Stomach (tissue), 4 donors: ENCODE measurements at regions not wholly inside any gene's neighbourhood (a gene's known extent, or its start where the extent isn't known, plus 50 kb on each side); places are given as distances from the start of the nearest gene placed in this dataset.

ENCODE experiments used
- POLR2A ChIP-seq, 4 donors: fragments of 450-650 bp; IDR thresholded peaks; one replicate each; pipeline ENCODE4 v1.6.1; 2016; ENCODE audit warnings: antibody characterized with exemption in 4 of 4, control low read depth in 2 of 4, mild to moderate bottlenecking in 1 of 4, moderate library complexity in 1 of 4
- POLR2AphosphoS5 ChIP-seq, 3 donors: sonication (generic); formaldehyde crosslinking; IDR thresholded peaks; one replicate each; pipeline ENCODE4 v1.6.1; 2016; ENCODE audit warnings: antibody characterized with exemption in 3 of 3
- TF ChIP-seq, protein P1 (sequence below), 7 experiments: fragments of 450-650 bp in 4 of 7; fragments of 200-600 bp in 3 of 7; sonication (generic) in 3 of 7; IDR thresholded peaks; one replicate each; pipeline ENCODE4 v1.5.1; 2016 to 2019; ENCODE audit warnings: antibody characterized with exemption in 7 of 7, control low read depth in 2 of 7, mild to moderate bottlenecking in 1 of 7

- TF ChIP-seq, protein P1, sequence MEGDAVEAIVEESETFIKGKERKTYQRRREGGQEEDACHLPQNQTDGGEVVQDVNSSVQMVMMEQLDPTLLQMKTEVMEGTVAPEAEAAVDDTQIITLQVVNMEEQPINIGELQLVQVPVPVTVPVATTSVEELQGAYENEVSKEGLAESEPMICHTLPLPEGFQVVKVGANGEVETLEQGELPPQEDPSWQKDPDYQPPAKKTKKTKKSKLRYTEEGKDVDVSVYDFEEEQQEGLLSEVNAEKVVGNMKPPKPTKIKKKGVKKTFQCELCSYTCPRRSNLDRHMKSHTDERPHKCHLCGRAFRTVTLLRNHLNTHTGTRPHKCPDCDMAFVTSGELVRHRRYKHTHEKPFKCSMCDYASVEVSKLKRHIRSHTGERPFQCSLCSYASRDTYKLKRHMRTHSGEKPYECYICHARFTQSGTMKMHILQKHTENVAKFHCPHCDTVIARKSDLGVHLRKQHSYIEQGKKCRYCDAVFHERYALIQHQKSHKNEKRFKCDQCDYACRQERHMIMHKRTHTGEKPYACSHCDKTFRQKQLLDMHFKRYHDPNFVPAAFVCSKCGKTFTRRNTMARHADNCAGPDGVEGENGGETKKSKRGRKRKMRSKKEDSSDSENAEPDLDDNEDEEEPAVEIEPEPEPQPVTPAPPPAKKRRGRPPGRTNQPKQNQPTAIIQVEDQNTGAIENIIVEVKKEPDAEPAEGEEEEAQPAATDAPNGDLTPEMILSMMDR (IDR thresholded peaks at IDR 0.05): no peak
- no peak for TF ChIP-seq POLR2A (IDR thresholded peaks at IDR 0.05)
- no peak for TF ChIP-seq POLR2AphosphoS5 (IDR thresholded peaks at IDR 0.05)
These were observed 624.3 kb upstream of the FANCL start for GRCh38 chr2:58865436-58865835.
